ENCODE measurements at regions not wholly inside any gene's neighbourhood (a gene's known extent, or its start where the extent isn't known, plus 50 kb on each side); places are given as distances from the start of the nearest gene placed in this dataset.

DNA sequence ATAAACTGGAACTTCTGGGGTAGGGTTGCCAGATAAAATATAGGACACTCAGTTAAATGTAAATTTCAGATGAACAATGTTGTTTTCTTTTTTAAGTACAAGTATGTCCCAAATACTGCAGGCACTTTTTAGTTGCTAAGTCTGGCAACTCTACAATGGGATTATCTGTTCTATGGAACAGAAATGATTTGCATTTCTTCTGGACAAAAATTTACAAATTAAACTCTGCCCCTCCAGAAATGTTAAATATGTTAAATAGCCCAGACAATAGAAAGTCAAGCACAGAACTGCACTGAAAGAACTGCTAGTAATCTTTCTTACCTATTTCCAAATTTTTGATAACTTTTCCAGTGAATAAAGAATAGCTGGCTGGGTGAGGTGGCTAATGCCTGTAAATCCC, 140.1 kb upstream of the DDX53 start:
- TF ChIP-seq, protein P1, sequence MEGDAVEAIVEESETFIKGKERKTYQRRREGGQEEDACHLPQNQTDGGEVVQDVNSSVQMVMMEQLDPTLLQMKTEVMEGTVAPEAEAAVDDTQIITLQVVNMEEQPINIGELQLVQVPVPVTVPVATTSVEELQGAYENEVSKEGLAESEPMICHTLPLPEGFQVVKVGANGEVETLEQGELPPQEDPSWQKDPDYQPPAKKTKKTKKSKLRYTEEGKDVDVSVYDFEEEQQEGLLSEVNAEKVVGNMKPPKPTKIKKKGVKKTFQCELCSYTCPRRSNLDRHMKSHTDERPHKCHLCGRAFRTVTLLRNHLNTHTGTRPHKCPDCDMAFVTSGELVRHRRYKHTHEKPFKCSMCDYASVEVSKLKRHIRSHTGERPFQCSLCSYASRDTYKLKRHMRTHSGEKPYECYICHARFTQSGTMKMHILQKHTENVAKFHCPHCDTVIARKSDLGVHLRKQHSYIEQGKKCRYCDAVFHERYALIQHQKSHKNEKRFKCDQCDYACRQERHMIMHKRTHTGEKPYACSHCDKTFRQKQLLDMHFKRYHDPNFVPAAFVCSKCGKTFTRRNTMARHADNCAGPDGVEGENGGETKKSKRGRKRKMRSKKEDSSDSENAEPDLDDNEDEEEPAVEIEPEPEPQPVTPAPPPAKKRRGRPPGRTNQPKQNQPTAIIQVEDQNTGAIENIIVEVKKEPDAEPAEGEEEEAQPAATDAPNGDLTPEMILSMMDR (IDR thresholded peaks at IDR 0.05 in 4 of 5, conservative IDR thresholded peaks at IDR 0.05 in 1 of 5) = no peak
- no peak for TF ChIP-seq POLR2A (IDR thresholded peaks at IDR 0.05)

All from gastrocnemius medialis (tissue), 4 donors.